Lung (tissue), 11 donors: ENCODE measurements at regions not wholly inside any gene's neighbourhood (a gene's known extent, or its start where the extent isn't known, plus 50 kb on each side); places are given as distances from the start of the nearest gene placed in this dataset.

Experiments
- ATAC-seq: fragments of 200-7000 bp; cut with Tn5 transposase; one replicate; pipeline ENCODE4 v1.9.1; 2020; ENCODE audit warnings: moderate number of reproducible peaks; ENCODE audit not compliant: insufficient read depth, low FRiP score
- DNase-seq, 3 donors: peaks; one replicate each; pipeline ENCODE4 v3.0.0-alpha.2; 2013 to 2017
- H3K27ac ChIP-seq, 2 donors: one replicate each; pipeline ENCODE4 v1.5.1; 2013; ENCODE audit warnings: mild to moderate bottlenecking in 2 of 2, moderate library complexity in 2 of 2, control low read depth in 1 of 2, inconsistent platforms in 1 of 2, low read depth in 1 of 2, low read length in 1 of 2
- H3K27me3 ChIP-seq, 3 donors: one replicate each; pipeline ENCODE4 v1.5.1; 2013; ENCODE audit warnings: low read length in 2 of 3; ENCODE audit not compliant: control insufficient read depth in 3 of 3, insufficient read depth in 3 of 3
- H3K36me3 ChIP-seq, 4 donors: one replicate each; pipeline ENCODE4 v1.5.1; 2013; ENCODE audit warnings: low read length in 4 of 4, mild to moderate bottlenecking in 1 of 4, moderate library complexity in 1 of 4; ENCODE audit not compliant: control insufficient read depth in 4 of 4, insufficient read depth in 4 of 4
- H3K4me1 ChIP-seq, 5 donors: one replicate each; pipeline ENCODE4 v1.5.1; 2013; ENCODE audit warnings: low read length in 5 of 5, mild to moderate bottlenecking in 2 of 5, moderate library complexity in 1 of 5; ENCODE audit not compliant: control insufficient read depth in 5 of 5, insufficient read depth in 5 of 5
- H3K4me3 ChIP-seq: one replicate; pipeline ENCODE4 v1.5.1; 2013; ENCODE audit warnings: mild to moderate bottlenecking, control low read depth, moderate library complexity
- H3K9ac ChIP-seq, 2 donors: one replicate each; pipeline ENCODE4 v1.5.1; 2013; ENCODE audit warnings: low read length in 2 of 2, control low read depth in 1 of 2; ENCODE audit not compliant: insufficient read depth in 1 of 2
- H3K9me3 ChIP-seq, 4 donors: one replicate each; pipeline ENCODE4 v1.5.1; 2013; ENCODE audit warnings: low read length in 3 of 4, mild to moderate bottlenecking in 1 of 4, moderate library complexity in 1 of 4; ENCODE audit not compliant: control insufficient read depth in 4 of 4, insufficient read depth in 3 of 4
- CTCF ChIP-seq: IDR thresholded peaks from 2 replicates; pipeline ENCODE4 v1.5.1; 2012; ENCODE audit warnings: mild to moderate bottlenecking; ENCODE audit errors: control extremely low read depth, extremely low read depth
- WGBS, 2 donors: extraction: QIAGEN DNeasy Blood & Tissue Kit; methylation state at CpG; one replicate each; pipeline ENCODE4 v1.1.7; 2013; 5-methylcytosine and 5-hydroxymethylcytosine counted together
- donor health status: control.
- donor health status: control.
- donor health status: Bipolar disorder and iron deficiency.
- donor health status: healthy.
- donor health status: DM: yes; HTN: yes; CAD: no.

- no peaks in the 10 kb centered on the region for H3K27me3 ChIP-seq
- TF ChIP-seq CTCF: no peak
- no peak for ATAC-seq
- H3K9me3 ChIP-seq: peaks cover 0 to 2% (median 0%) of the 10 kb centered on the region in 4 donors
- H3K4me3 ChIP-seq: no peak overlapping the region
- WGBS, 2 donors: 78 to 81% methylated on average over 5 of the region's 5 CpGs
- H3K9ac ChIP-seq: no peak overlapping the region
- no peaks in the 10 kb centered on the region for H3K36me3 ChIP-seq
- no peak overlapping the region for H3K27ac ChIP-seq
- no peak for DNase-seq
- H3K4me1 ChIP-seq: peaks cover 0 to 42% (median 18%) of the 10 kb centered on the region in 5 donors
Measured at GRCh38 chr2:120874888-120875275, 139.2 kb downstream of the GLI2 start.

- Histone ChIP-seq H3K4me1 (peaks cover 0 to 38% (median 18%) of the 10 kb centered on the region in 5 donors), H3K27ac (no peak overlapping the region), H3K4me3 (no peak overlapping the region), H3K9me3 (peaks cover 0 to 2% (median 0%) of the 10 kb centered on the region in 4 donors), H3K27me3 (no peaks in the 10 kb centered on the region), H3K9ac (no peak overlapping the region), H3K36me3 (no peaks in the 10 kb centered on the region)
- WGBS, 2 donors: 82 to 88% methylated on average over 11 of the region's 11 CpGs
- DNase-seq: peak in 1 of 3 donors; percentile 61
- no peak for ATAC-seq
- no peak for TF ChIP-seq CTCF
Measured at GRCh38 chr2:120875431-120875830, 139.8 kb downstream of the GLI2 start.

- WGBS, 2 donors: 87 to 91% methylated on average over 11 of the region's 11 CpGs
- Histone ChIP-seq H3K9me3 (peaks cover 0 to 2% (median 0%) of the 10 kb centered on the region in 4 donors), H3K9ac (no peak overlapping the region), H3K4me1 (peaks cover 0 to 38% (median 18%) of the 10 kb centered on the region in 5 donors), H3K4me3 (no peak overlapping the region), H3K27me3 (no peaks in the 10 kb centered on the region), H3K36me3 (no peaks in the 10 kb centered on the region), H3K27ac (no peak overlapping the region)
- ATAC-seq (no peak), DNase-seq (no peak)
- no peak for TF ChIP-seq CTCF
Measured at GRCh38 chr2:120876526-120877280, 141.0 kb downstream of the GLI2 start.
